Subcutaneous abdominal adipose tissue (tissue), 5 donors: ENCODE measurements at regions not wholly inside any gene's neighbourhood (a gene's known extent, or its start where the extent isn't known, plus 50 kb on each side); places are given as distances from the start of the nearest gene placed in this dataset.

Experiments used
- H3K27ac ChIP-seq: one replicate; pipeline ENCODE4 v1.7.0; 2013; ENCODE audit warnings: low read depth, mild to moderate bottlenecking, inconsistent platforms, low read length, moderate library complexity
- H3K27me3 ChIP-seq, 5 donors: one replicate each; pipeline ENCODE4 v1.7.0; 2013; ENCODE audit warnings: low read length in 5 of 5, inconsistent platforms in 1 of 5; ENCODE audit not compliant: control insufficient read depth in 5 of 5, insufficient read depth in 4 of 5
- H3K36me3 ChIP-seq, 5 donors: one replicate each; pipeline ENCODE4 v1.7.0; 2013; ENCODE audit warnings: low read length in 5 of 5; ENCODE audit not compliant: control insufficient read depth in 5 of 5, insufficient read depth in 5 of 5
- H3K4me1 ChIP-seq, 5 donors: one replicate each; pipeline ENCODE4 v1.7.0; 2013; ENCODE audit warnings: low read length in 5 of 5, mild to moderate bottlenecking in 3 of 5, moderate library complexity in 1 of 5; ENCODE audit not compliant: control insufficient read depth in 5 of 5, insufficient read depth in 5 of 5
- H3K4me3 ChIP-seq, 5 donors: one replicate each; pipeline ENCODE4 v1.7.0; 2013; ENCODE audit warnings: low read length in 5 of 5, low read depth in 1 of 5
- H3K9ac ChIP-seq, 5 donors: one replicate each; pipeline ENCODE4 v1.7.0; 2013; ENCODE audit warnings: low read length in 5 of 5, mild to moderate bottlenecking in 4 of 5, moderate library complexity in 3 of 5
- H3K9me3 ChIP-seq, 5 donors: one replicate each; pipeline ENCODE4 v1.7.0; 2013; ENCODE audit warnings: low read length in 5 of 5; ENCODE audit not compliant: control insufficient read depth in 5 of 5
- donor health status: healthy.
- donor health status: healthy.
- donor health status: healthy.
- donor health status: healthy.
- donor health status: healthy.

DNA sequence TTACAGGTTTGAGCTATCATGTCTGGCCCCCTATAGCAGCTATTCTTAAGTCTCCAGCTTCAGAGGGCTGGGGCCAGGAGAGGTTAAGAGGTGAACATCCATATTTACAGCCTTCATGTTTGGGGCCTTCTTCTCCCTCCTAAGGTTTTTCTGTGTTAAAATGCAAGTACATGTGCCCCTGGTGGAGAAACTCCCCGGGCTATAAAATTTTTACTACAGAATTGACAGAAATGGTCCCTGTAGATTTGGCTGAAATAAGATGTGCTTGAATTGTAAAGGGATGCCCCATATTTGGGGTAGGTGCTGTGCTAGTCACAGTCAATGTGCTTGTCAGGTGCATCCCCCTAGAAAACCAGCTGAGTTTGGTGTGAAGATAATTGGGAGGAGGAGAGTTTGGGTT is 263.3 kb upstream of the CXCR4 start:
- Histone ChIP-seq H3K4me1 (peaks cover 4 to 26% (median 16%) of the 10 kb centered on the region in 5 donors), H3K4me3 (no peak overlapping the region), H3K27ac (no peak overlapping the region), H3K9ac (no peak overlapping the region), H3K36me3 (no peaks in the 10 kb centered on the region), H3K27me3 (no peaks in the 10 kb centered on the region), H3K9me3 (no peaks in the 10 kb centered on the region)

DNA sequence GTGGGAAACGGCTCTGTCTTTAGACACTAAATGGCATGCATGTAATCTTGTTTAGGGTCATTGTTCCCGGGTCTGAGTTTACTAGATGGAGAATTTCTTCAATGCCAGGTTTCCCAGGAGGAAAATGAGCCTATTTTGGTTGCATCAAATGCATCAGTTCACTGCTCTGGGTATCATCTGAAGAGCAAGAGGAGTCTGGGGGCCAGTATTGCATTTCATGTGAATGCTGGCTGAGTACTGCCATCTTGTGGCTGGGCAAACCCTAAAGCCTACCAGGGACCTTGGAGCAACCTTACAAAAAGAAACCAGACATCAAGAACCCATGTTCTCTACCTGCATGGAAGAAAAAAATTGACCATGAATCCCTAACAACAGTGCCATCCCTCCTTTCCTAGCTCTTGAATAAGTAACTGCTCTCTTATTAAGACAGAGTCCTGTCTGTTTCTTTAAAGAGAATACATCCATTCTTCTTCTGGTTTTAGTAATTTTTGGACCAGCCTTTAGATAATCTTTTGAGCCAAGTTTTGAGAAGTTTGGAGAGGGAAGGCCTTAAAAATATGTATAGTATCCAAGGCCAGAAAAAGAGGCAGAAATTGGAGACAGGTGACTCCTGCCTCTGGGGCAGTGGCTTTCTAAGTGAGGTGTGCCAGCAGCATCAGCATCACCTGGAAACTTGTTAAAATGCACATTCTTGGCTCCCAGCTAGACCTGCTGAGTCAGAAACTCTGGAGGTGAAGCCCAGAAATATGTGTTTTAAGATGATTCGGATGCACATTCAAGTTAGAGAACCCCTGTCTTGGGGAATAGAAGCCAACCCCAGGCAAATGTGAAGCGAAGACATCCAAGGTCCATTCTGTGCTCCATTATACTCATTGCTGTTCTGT is 261.0 kb upstream of the CXCR4 start:
- no peak overlapping the region for H3K27ac ChIP-seq
- H3K36me3 ChIP-seq: no peaks in the 10 kb centered on the region
- no peak overlapping the region for H3K4me3 ChIP-seq
- H3K27me3 ChIP-seq: no peaks in the 10 kb centered on the region
- no peak overlapping the region for H3K9ac ChIP-seq
- peaks cover 1 to 21% (median 16%) of the 10 kb centered on the region in 5 donors for H3K4me1 ChIP-seq
- H3K9me3 ChIP-seq: no peaks in the 10 kb centered on the region

DNA sequence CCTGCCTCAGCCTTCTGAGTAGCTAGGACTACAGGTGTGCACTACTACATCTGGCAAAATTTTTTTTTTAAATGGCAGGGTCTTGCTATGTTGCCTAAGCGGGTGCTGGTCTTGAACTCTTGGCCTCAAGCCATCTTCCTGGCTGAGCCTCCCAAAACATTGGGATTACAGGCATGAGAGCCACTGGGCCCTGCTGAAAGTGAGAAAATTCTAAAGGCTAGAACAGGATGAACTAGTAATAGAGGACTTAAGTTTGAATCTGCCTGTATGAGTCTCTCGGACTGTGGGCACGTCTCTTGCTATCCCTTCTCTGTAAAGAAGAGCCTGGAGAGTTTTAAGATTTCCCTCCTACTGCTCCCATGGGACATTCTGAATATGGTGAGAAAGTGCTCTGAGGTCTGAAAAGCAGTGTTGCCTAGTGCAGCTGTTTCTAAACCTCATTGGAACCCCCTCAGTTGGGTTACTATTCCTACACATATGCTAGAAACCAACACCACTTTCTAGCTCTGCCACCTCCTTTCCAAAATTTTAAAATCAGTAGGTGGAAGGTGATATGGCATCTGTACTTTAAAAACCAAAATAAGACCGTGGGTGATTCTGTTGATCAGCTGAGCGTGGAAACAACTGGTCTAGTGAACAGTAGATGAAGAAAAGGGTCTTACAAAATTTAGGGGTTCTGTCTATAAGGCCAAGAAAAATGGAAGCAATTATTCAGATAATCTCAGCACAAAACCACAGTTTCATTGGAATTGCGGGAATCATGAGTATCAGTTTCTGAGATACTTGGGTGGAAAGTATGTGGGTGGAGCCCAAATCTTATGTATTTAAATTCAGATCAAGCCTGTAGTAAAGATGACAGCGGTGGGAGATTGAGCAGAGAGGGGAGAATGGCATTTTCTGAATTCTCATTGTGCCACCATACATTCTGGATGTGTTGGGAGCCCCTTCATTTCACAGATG is 259.8 kb upstream of the CXCR4 start:
- no peaks in the 10 kb centered on the region for H3K9me3 ChIP-seq
- peaks cover 1 to 21% (median 16%) of the 10 kb centered on the region in 5 donors for H3K4me1 ChIP-seq
- no peak overlapping the region for H3K9ac ChIP-seq
- no peaks in the 10 kb centered on the region for H3K27me3 ChIP-seq
- H3K36me3 ChIP-seq: no peaks in the 10 kb centered on the region
- H3K27ac ChIP-seq: no peak overlapping the region
- no peak overlapping the region for H3K4me3 ChIP-seq

DNA sequence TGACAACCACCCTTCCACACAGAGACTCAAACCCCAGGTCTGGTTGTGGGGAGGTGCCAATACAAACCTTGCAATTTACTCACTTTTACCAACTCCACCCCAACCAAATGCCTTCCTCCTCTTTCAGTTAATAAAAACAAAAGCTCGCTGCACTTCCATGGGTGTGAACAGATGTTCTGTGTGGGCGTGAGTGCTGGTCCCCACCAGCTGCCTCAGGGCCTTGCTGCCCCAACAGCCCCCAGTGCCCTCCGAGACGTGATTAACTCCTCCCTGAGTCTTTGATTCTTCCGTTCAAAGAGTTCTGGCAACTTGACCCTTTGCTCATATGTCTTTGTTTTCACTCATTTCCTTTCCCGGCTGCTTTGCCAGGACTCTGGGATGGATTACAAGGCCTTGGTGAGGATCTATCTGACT is 258.9 kb upstream of the CXCR4 start:
- Histone ChIP-seq H3K4me3 (peak overlapping the region in 1 of 5 donors; percentile 24), H3K27ac (no peak overlapping the region), H3K9me3 (no peaks in the 10 kb centered on the region), H3K36me3 (no peaks in the 10 kb centered on the region), H3K27me3 (no peaks in the 10 kb centered on the region), H3K4me1 (peaks cover 1 to 21% (median 15%) of the 10 kb centered on the region in 5 donors), H3K9ac (no peak overlapping the region)

DNA sequence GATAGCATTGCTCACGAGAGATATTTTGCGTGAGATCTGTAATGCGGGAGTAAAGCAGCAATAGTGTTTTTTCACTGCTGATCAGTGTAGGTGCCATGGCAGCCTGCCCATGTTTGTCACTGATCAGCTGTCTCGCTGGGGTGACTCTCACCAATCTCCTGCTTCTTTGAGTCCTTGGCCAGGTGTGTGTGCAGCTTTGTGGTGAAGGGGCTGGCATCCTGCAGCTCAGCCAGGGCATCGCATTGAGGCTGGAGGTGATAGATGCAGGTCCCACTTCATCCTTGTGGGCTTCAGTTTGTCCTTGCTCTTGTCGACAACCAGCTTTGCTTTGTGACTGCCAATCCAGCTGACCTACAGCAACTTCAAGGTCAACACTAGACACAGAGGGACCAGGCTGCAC is 258.3 kb upstream of the CXCR4 start:
- H3K4me1 ChIP-seq: peaks cover 1 to 21% (median 12%) of the 10 kb centered on the region in 5 donors
- H3K27ac ChIP-seq: no peak overlapping the region
- H3K9ac ChIP-seq: no peak overlapping the region
- H3K9me3 ChIP-seq: no peaks in the 10 kb centered on the region
- no peaks in the 10 kb centered on the region for H3K27me3 ChIP-seq
- H3K36me3 ChIP-seq: no peaks in the 10 kb centered on the region
- no peak overlapping the region for H3K4me3 ChIP-seq

DNA sequence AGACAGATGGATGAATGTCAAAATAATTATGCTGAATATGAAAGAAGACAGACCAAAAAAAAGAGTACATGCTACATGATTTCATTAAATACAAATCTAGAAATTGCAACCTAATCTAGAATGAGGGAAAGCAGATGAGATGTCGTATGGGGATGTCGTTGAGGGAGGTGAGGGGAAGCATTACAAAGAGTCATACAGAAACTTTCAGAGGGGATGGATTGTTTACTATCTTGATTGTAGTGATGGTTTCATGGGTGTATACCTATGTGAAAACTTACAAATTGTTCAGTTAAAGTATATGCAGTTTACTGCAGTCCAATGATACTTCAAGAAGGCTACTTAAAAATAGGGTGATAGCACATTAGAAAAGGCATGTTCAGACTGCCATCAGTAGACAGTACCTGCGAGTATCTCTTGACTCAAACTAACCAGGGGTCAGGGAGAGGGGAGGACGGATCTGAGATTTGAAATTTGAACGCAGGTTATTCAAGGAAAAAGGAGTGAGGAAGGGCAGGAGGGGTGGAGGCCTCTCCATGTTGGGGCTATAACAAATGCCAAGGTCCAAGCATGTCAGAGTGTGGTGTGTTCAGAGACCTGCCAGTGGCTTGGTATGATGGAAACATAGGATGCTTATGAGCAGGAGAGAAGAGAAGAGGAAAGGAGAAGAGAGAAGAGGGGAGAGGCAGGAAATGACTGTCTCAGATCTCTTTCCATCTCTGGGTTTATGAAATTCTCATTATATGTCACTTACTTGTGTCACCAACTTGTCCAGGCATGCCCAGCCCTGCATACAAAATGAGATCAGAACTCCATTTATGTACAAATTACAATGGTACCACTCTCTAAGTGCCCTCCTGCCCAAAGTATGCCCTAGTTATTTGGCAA is 257.3 kb upstream of the CXCR4 start:
- no peaks in the 10 kb centered on the region for H3K9me3 ChIP-seq

DNA sequence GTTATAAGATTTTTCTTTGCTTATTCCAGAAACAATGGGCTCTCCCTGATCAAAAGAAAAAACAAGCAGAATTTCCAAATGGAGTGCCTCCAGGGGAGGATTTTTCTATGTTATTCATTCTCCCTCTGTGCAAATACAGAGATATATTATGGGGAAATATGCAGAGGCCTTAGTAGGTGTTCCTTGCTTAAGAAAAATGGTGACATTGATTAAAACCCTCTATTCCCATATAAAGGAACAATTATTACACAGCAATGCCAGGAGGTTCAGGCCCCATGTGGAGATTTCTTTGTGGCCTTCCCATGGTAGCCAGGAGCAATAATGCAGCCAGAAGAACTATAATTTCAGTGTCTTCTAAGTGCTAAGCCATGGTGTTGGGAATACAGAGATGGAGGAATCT is 255.9 kb upstream of the CXCR4 start:
- Histone ChIP-seq H3K27me3 (no peaks in the 10 kb centered on the region), H3K4me1 (peaks cover 1 to 21% (median 12%) of the 10 kb centered on the region in 5 donors), H3K27ac (no peak overlapping the region), H3K9me3 (no peaks in the 10 kb centered on the region), H3K4me3 (no peak overlapping the region), H3K36me3 (no peaks in the 10 kb centered on the region), H3K9ac (no peak overlapping the region)

More for the DNA sequence above, 257.3 kb upstream of the CXCR4 start:
- Histone ChIP-seq H3K4me3 (no peak overlapping the region), H3K27ac (no peak overlapping the region), H3K9ac (no peak overlapping the region), H3K36me3 (no peaks in the 10 kb centered on the region), H3K4me1 (peaks cover 1 to 21% (median 12%) of the 10 kb centered on the region in 5 donors), H3K27me3 (no peaks in the 10 kb centered on the region)

DNA sequence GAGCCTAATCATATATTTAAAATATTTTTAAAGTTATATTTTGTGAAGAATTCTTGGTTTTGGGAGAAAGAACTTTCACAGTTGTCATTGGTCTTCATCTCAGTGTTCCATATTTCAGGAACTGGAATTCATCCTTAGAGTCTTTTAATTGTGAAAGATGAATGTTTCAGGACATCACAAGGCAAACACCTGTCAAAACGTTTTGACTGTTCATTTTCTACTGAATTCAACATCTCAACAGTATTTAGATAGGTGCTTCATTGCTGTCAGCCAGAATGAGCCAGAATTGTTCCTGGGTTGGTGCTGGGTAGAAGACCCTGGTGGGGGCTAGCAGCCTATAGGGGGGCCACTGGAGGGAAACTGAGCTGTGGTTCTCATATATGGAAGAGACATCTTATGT is 255.1 kb upstream of the CXCR4 start:
- Histone ChIP-seq H3K36me3 (no peaks in the 10 kb centered on the region), H3K4me1 (peaks cover 1 to 21% (median 12%) of the 10 kb centered on the region in 5 donors), H3K27ac (no peak overlapping the region), H3K9ac (no peak overlapping the region), H3K27me3 (no peaks in the 10 kb centered on the region), H3K9me3 (no peaks in the 10 kb centered on the region), H3K4me3 (no peak overlapping the region)

DNA sequence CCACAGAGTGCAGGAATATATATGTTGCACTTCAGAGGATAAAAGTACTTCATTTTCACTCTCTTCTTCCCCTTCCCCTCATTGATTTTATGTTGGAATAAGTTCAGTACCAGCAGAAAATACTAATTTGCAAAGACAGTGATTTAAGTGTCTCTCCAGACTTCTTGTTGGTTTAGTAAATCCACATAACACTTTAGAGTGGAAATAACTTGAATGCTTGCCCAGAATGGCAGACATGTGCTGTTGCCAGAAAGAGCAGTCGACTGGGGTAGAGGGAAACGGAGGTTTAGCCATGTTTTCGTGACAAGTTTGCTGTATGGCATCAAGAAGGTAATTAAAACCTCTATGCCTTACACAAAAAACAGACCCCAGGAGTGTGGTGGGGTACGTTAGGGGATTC is 246.0 kb upstream of the CXCR4 start:
- Histone ChIP-seq H3K9ac (peak overlapping the region in 2 of 5 donors; percentile 6 to 60), H3K4me3 (peak overlapping the region in 3 of 5 donors; percentile 7 to 30 (median 19))

More for the DNA sequence above, 246.0 kb upstream of the CXCR4 start:
- no peaks in the 10 kb centered on the region for H3K27me3 ChIP-seq
- no peaks in the 10 kb centered on the region for H3K36me3 ChIP-seq
- peaks cover 7 to 14% (median 9%) of the 10 kb centered on the region in 5 donors for H3K4me1 ChIP-seq
- peak overlapping the region; percentile 41 for H3K27ac ChIP-seq
- H3K9me3 ChIP-seq: peaks cover 0 to 4% (median 2%) of the 10 kb centered on the region in 5 donors
